ENCODE measurements at regions not wholly inside any gene's neighbourhood (a gene's known extent, or its start where the extent isn't known, plus 50 kb on each side); places are given as distances from the start of the nearest gene placed in this dataset.

DNA sequence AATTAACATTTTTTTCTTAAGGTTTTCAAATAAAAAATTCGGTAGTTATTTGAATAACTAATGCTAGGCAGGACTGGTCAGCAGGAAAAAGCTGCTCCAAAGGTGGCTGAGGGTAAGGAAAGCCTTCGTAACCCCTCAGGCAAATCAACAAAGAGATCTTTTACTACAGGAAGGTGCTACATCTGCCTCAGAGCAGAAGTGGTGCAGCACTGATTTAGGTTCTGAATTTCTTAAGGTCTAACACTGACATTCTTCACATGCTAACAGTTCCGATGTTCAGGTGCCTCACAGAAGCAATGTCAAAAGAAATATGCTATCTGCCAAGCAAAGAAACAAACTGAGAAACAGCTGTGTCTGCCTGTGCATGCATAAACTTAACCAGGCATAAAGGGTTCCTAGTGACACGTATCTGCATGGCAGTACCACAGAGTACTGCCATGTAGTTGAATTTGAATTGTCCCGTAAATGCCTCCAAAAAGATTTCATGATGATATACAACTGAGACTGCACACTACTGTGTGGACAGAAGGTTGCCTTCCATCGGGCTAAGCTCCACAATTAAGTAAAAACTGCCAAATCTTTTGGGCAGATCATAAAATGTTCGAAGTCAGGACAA lies 275.0 kb upstream of the NSMCE3 start:
- ChIA-PET POLR2A (no interaction called here), CTCF (interaction anchor here (1.2 kb wide), 2 partner anchors 10 kb away, joined by 3 to 4 read pairs; no protein-coding TSS in a partner anchor)

DNA sequence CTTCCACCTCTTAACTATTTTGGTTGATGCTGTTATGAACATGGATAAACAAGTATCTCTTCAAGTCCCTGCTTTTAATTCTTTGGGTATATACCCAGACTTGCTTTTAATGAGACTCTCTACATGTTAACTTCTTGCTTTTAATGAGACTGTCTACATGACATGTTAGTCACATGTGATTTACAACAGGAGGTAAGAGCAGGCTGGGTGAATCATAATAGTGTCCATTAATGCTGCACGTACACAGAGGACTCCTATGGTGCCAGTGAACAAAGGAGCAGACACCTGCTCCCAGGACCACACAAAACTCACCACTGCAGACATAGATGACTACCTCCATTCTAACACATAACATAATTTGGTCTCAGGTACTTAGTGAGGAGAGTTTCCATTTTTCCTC lies 273.4 kb upstream of the NSMCE3 start:
- ChIA-PET CTCF (no interaction called here), POLR2A (no interaction called here)
- no peak for DNase-seq (ENCODE audit: low read depth, low spot score)
- no peak overlapping the region for H3K4me3 ChIP-seq (ENCODE audit: low read depth, low read length)
- TF ChIP-seq, protein P1, sequence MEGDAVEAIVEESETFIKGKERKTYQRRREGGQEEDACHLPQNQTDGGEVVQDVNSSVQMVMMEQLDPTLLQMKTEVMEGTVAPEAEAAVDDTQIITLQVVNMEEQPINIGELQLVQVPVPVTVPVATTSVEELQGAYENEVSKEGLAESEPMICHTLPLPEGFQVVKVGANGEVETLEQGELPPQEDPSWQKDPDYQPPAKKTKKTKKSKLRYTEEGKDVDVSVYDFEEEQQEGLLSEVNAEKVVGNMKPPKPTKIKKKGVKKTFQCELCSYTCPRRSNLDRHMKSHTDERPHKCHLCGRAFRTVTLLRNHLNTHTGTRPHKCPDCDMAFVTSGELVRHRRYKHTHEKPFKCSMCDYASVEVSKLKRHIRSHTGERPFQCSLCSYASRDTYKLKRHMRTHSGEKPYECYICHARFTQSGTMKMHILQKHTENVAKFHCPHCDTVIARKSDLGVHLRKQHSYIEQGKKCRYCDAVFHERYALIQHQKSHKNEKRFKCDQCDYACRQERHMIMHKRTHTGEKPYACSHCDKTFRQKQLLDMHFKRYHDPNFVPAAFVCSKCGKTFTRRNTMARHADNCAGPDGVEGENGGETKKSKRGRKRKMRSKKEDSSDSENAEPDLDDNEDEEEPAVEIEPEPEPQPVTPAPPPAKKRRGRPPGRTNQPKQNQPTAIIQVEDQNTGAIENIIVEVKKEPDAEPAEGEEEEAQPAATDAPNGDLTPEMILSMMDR (IDR thresholded peaks at IDR 0.05; ENCODE audit: insufficient read depth, low read length, missing control alignments) = no peak

More for the DNA sequence above, 275.0 kb upstream of the NSMCE3 start:
- no peak overlapping the region for H3K4me3 ChIP-seq (ENCODE audit: low read depth, low read length)
- DNase-seq (ENCODE audit: low read depth, low spot score) = no peak
- TF ChIP-seq, protein P1 (IDR thresholded peaks at IDR 0.05; ENCODE audit: insufficient read depth, low read length, missing control alignments) = no peak

DNA sequence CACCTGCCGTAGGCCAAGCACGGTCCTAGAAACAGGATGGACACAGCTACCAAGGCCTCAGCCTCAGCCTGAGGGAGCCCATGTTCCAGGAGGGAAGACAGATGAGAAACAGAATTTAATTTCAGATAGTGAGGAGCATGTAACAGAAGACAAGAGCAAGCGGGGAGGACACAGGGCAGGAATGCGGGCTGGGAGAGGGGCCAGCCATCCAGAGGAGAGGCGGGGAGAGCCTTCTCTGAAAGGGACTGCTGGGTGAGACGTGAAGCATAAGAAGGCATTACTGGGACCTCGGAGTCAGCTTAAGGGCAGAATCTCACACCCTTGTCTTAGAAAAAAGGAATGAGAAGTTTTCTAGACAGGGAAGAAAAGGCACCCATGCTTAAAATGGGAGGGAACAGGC lies 271.7 kb upstream of the NSMCE3 start:
- ChIA-PET POLR2A (no interaction called here), CTCF (no interaction called here)
- TF ChIP-seq, protein P1 (IDR thresholded peaks at IDR 0.05; ENCODE audit: insufficient read depth, low read length, missing control alignments) = no peak
- no peak overlapping the region for H3K4me3 ChIP-seq (ENCODE audit: low read depth, low read length)
- no peak for DNase-seq (ENCODE audit: low read depth, low spot score)

DNA sequence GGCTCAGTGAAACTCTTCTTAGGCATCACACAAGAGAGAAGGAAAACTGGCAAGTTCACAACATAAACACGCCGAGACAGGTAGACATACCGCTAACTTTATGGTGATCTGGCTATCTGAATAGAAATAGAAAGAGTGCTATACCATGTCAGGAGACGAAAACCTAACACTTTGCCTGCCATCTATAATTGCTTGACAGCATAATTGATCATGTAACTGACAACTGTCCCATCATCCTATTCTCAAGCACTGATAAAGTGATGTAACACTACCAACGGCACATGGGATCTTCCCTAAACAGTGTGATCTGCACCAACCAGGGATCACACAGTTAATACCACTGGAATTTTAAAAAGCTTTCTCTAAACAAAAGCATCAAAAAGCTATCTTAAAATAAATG lies 270.9 kb upstream of the NSMCE3 start:
- ChIA-PET POLR2A (no interaction called here), CTCF (no interaction called here)
- TF ChIP-seq, protein P1 (IDR thresholded peaks at IDR 0.05; ENCODE audit: insufficient read depth, low read length, missing control alignments) = no peak
- no peak overlapping the region for H3K4me3 ChIP-seq (ENCODE audit: low read depth, low read length)
- DNase-seq (ENCODE audit: low read depth, low spot score) = no peak

DNA sequence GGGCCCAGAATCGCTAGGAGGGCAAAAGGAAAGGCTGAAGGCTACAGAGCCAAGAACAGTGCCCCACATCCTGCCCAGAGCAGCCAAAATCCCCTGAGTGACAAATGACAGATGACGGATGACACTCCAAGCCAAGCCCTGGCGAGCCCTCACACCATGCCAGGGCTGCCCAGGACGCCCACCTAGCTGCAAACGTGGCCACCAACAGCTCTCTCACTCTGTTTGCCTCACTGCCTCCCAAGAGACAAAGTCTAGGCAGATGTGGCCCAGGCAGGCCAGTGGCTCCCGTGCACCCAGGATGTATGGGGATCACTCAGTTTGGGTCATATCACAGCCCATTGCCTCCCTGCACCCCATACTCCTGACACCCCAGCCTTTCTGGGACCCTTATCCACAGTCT lies 270.1 kb upstream of the NSMCE3 start:
- POLR2A ChIA-PET = no interaction called here
- no peak for DNase-seq (ENCODE audit: low read depth, low spot score)
- TF ChIP-seq, protein P1 (IDR thresholded peaks at IDR 0.05; ENCODE audit: insufficient read depth, low read length, missing control alignments) = no peak
- CTCF ChIA-PET = no interaction called here
- H3K4me3 ChIP-seq (ENCODE audit: low read depth, low read length) = no peak overlapping the region

DNA sequence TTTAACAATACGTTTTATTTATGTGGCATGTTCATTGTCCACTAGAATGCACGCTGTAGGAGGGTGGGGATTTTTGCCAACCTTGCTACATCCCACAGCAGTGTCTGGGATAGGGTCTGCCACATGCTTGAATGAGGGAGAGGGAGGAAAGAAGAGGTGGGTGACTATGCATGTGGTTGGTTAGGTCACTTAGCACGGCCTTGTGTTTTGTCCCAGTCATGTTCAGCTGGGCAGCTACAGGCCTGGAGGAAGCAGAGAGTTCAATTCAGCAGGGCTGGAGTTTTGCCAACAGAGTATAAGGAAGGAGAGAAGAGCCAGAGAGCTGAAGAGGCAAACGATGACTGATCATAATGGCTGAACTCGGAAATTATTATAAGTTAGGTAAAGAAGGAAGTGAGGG lies 268.4 kb upstream of the NSMCE3 start:
- no peak for DNase-seq (ENCODE audit: low read depth, low spot score)

More for the DNA sequence above, 268.4 kb upstream of the NSMCE3 start:
- TF ChIP-seq, protein P1 (IDR thresholded peaks at IDR 0.05; ENCODE audit: insufficient read depth, low read length, missing control alignments) = no peak
- no peak overlapping the region for H3K4me3 ChIP-seq (ENCODE audit: low read depth, low read length)
- ChIA-PET POLR2A (no interaction called here), CTCF (no interaction called here)
